Type B pancreatic cell (in vitro differentiated cells): ENCODE measurements at regions not wholly inside any gene's neighbourhood (a gene's known extent, or its start where the extent isn't known, plus 50 kb on each side); places are given as distances from the start of the nearest gene placed in this dataset.
A peak's percentile ranks its signal among the peaks of the same experiment; 100 is the strongest.
"Not testable (repeated sequence)": the region's sequence is repeated elsewhere in the genome, so short reads cannot be mapped to it uniquely, and the experiment has no call there.

ENCODE experiments used
- DNase-seq: peaks from one replicate; pipeline ENCODE4 v3.0.0; 2021; ENCODE audit warnings: mixed read lengths; ENCODE audit not compliant: unreplicated experiment; ENCODE audit errors: extremely low spot score
- H3K27ac Mint-ChIP-seq: 2 replicates; pipeline ENCODE4 v1.8.0; 2021; ENCODE audit warnings: mild to moderate bottlenecking, mixed read lengths
- H3K27me3 Mint-ChIP-seq: 2 replicates; pipeline ENCODE4 v1.8.0; 2021; ENCODE audit warnings: mixed read lengths
- H3K36me3 Mint-ChIP-seq: 2 replicates; pipeline ENCODE4 v1.8.0; 2021; ENCODE audit warnings: mixed read lengths
- H3K4me1 Mint-ChIP-seq: one replicate; pipeline ENCODE4 v1.8.0; 2021; ENCODE audit warnings: mixed read lengths; ENCODE audit not compliant: unreplicated experiment
- H3K4me3 Mint-ChIP-seq: 2 replicates; pipeline ENCODE4 v1.8.0; 2021; ENCODE audit warnings: mild to moderate bottlenecking, mixed read lengths
- H3K9me3 Mint-ChIP-seq: 2 replicates; pipeline ENCODE4 v1.8.0; 2021; ENCODE audit warnings: mixed read lengths
- CTCF ChIP-seq: fragments of 200-600 bp; sonication (generic); conservative IDR thresholded peaks from 2 replicates; pipeline ENCODE4 v1.5.0; 2021; ENCODE audit warnings: antibody characterized with exemption, mild to moderate bottlenecking

DNA sequence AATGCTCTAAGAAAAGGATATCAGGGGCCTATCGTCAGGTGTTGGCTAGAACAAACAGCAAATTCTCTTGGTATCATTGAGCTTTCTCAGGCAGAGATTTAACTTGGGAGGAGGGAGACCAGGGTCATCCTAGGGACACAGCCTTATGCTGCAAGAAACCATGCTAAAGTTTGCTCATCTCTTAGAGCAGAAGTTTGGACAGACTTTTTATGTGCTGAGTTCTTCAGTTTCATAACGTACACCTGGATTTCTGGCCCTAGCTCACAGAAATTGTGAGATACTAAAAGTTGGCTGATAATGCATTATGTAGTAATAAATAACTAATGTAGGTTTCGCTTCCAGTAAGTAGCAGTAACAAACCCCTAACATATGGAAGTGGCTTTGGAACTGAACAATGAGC lies 1359.8 kb upstream of the CDH9 start:
- H3K27ac Mint-ChIP-seq: peak overlapping the region; percentile 99
- no peak for DNase-seq
- no peak for TF ChIP-seq CTCF
- no peaks in the 10 kb centered on the region for H3K27me3 Mint-ChIP-seq
- peaks cover 4% of the 10 kb centered on the region for H3K36me3 Mint-ChIP-seq
- peak overlapping the region; percentile 80 for H3K4me3 Mint-ChIP-seq
- peaks cover 4% of the 10 kb centered on the region for H3K9me3 Mint-ChIP-seq
- peaks cover 14% of the 10 kb centered on the region for H3K4me1 Mint-ChIP-seq

DNA sequence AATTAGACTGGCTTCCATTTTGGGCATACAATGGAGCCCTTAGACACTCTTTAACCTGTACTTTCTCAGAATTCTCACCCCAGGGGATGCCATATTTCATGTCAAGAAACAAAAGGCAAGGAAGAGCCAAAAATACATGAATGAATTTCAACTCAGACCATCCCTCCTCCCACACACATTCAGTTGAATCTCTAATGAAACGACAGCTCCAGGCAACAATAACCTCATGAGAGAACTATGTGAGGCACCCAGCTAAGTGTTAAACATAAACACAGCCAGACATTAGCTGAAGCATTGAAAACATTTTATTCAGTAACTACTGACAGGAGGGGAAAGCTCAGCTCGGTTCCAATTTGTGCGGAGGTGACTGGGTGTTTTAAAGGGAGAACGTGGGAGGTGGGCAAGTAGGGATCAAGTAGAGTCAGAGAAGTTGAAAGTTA lies 1359.1 kb upstream of the CDH9 start:
- Mint-ChIP-seq H3K9me3 (no peaks in the 10 kb centered on the region), H3K4me1 (peaks cover 14% of the 10 kb centered on the region), H3K4me3 (peak overlapping the region; percentile 80), H3K27me3 (no peaks in the 10 kb centered on the region), H3K27ac (peak overlapping the region; percentile 99), H3K36me3 (no peaks in the 10 kb centered on the region)
- no peak for DNase-seq
- no peak for TF ChIP-seq CTCF

- no peak overlapping the region for H3K27ac Mint-ChIP-seq
- H3K4me3 Mint-ChIP-seq: no peak overlapping the region
- no peaks in the 10 kb centered on the region for H3K27me3 Mint-ChIP-seq
- H3K36me3 Mint-ChIP-seq: no peaks in the 10 kb centered on the region
- H3K9me3 Mint-ChIP-seq: no peaks in the 10 kb centered on the region
- H3K4me1 Mint-ChIP-seq: no peaks in the 10 kb centered on the region
- TF ChIP-seq CTCF: no peak
- no peak for DNase-seq
These were observed 1352.9 kb upstream of the CDH9 start for GRCh38 chr5:28391277-28391676.

DNA sequence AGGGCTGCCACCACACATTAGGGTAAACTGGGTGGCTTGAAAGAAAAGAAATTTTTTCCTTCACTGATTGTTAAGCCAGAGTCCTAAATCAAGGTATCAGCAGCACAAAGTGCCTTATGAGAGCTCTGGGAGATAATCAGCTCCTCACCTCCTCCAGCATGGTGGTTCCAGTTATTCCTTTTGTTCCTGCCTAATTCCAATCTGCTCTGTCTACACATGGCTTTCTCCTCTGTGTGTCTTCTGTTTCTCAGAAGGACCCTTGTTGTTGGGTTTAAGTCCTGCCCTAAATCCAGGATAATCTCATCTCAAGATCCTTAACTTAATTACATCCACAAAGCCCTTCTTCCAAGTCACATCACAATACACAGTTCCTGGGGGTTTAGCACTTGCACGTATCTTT lies 1352.0 kb upstream of the CDH9 start:
- no peak for TF ChIP-seq CTCF
- Mint-ChIP-seq H3K36me3 (no peaks in the 10 kb centered on the region), H3K9me3 (no peaks in the 10 kb centered on the region), H3K27ac (no peak overlapping the region), H3K27me3 (no peaks in the 10 kb centered on the region), H3K4me1 (no peaks in the 10 kb centered on the region), H3K4me3 (no peak overlapping the region)
- DNase-seq: no peak

GRCh38 chr5:28389727-28390126 lies 1351.3 kb upstream of the CDH9 start:
- H3K4me1 Mint-ChIP-seq, H3K27ac Mint-ChIP-seq, H3K9me3 Mint-ChIP-seq, DNase-seq, H3K36me3 Mint-ChIP-seq, H3K27me3 Mint-ChIP-seq, H3K4me3 Mint-ChIP-seq: not testable (repeated sequence)

GRCh38 chr5:28388428-28388827 lies 1350.0 kb upstream of the CDH9 start:
- Mint-ChIP-seq H3K4me3 (no peak overlapping the region), H3K4me1 (no peaks in the 10 kb centered on the region), H3K27ac (no peak overlapping the region), H3K36me3 (no peaks in the 10 kb centered on the region), H3K9me3 (no peaks in the 10 kb centered on the region), H3K27me3 (no peaks in the 10 kb centered on the region)
- TF ChIP-seq CTCF: no peak
- no peak for DNase-seq
